Fibroblast of lung (primary cell): ENCODE measurements at regions not wholly inside any gene's neighbourhood (a gene's known extent, or its start where the extent isn't known, plus 50 kb on each side); places are given as distances from the start of the nearest gene placed in this dataset.

ENCODE experiments used
- CTCF ChIP-seq, 2 donors: IDR thresholded peaks in 1 of 2; conservative IDR thresholded peaks in 1 of 2; 1 replicate in 1 of 2; 2 replicates in 1 of 2; pipeline ENCODE4 v1.5.1; 2011 to 2012; ENCODE audit warnings: low read length in 2 of 2, control low read depth in 1 of 2, inconsistent platforms in 1 of 2, low read depth in 1 of 2, mild to moderate bottlenecking in 1 of 2
- EZH2 ChIP-seq: IDR thresholded peaks from 2 replicates; pipeline ENCODE4 v1.5.1; 2012; ENCODE audit warnings: low read length, control low read depth, mild to moderate bottlenecking; ENCODE audit errors: missing control alignments

- no peak for TF ChIP-seq CTCF (conservative IDR thresholded peaks at IDR 0.05 in 1 of 2, IDR thresholded peaks at IDR 0.05 in 1 of 2; ENCODE audit: low read depth in 1 of 2, low read length in 2 of 2)
- no peak for TF ChIP-seq EZH2
These were observed 382.1 kb downstream of the KCNA4 start for GRCh38 chr11:29634744-29635143.
